H9 (cell line): ENCODE measurements at regions not wholly inside any gene's neighbourhood (a gene's known extent, or its start where the extent isn't known, plus 50 kb on each side); places are given as distances from the start of the nearest gene placed in this dataset.

ENCODE experiments used
- DNase-seq: peaks from one replicate; pipeline ENCODE4 v3.0.0-alpha.2; 2017
- H2AFZ ChIP-seq: one replicate; pipeline ENCODE4 v1.6.1; 2013; ENCODE audit warnings: mild to moderate bottlenecking, low read length, control low read depth, moderate library complexity
- H2AK5ac ChIP-seq: 2 replicates; pipeline ENCODE4 v1.6.1; 2013; ENCODE audit warnings: low read length, control low read depth, mixed read lengths; ENCODE audit not compliant: insufficient read length
- H2BK120ac ChIP-seq: one replicate; pipeline ENCODE4 v1.6.1; 2013; ENCODE audit warnings: low read depth, mild to moderate bottlenecking, low read length, control low read depth, inconsistent platforms; ENCODE audit not compliant: poor library complexity, severe bottlenecking
- H2BK12ac ChIP-seq: 2 replicates; pipeline ENCODE4 v1.6.1; 2013; ENCODE audit warnings: low read length, control low read depth, mixed read lengths, low read depth; ENCODE audit not compliant: insufficient read length
- H2BK15ac ChIP-seq: 2 replicates; pipeline ENCODE4 v1.6.1; 2013; ENCODE audit warnings: low read depth, low read length, control low read depth
- H2BK20ac ChIP-seq: one replicate; pipeline ENCODE4 v1.6.1; 2013; ENCODE audit warnings: low read depth, mild to moderate bottlenecking, low read length, control low read depth, inconsistent platforms; ENCODE audit not compliant: poor library complexity, severe bottlenecking
- H2BK5ac ChIP-seq: 2 replicates; pipeline ENCODE4 v1.6.1; 2013; ENCODE audit warnings: low read length, control low read depth, mixed read lengths; ENCODE audit not compliant: insufficient read length
- H3K14ac ChIP-seq: 2 replicates; pipeline ENCODE4 v1.6.1; 2013; ENCODE audit warnings: low read length, control low read depth; ENCODE audit not compliant: insufficient read depth
- H3K18ac ChIP-seq: 2 replicates; pipeline ENCODE4 v1.6.1; 2013; ENCODE audit warnings: low read depth, mild to moderate bottlenecking, mixed read lengths, low read length, control low read depth; ENCODE audit not compliant: insufficient read length
- H3K23ac ChIP-seq: 2 replicates; pipeline ENCODE4 v1.6.1; 2013; ENCODE audit warnings: low read length, control low read depth, mixed read lengths, low read depth; ENCODE audit not compliant: insufficient read length
- H3K23me2 ChIP-seq: 2 replicates; pipeline ENCODE4 v1.6.1; 2013; ENCODE audit warnings: low read depth, mild to moderate bottlenecking, mixed read lengths, low read length, control low read depth; ENCODE audit not compliant: insufficient read length, poor library complexity, severe bottlenecking
- H3K27ac ChIP-seq: 2 replicates; pipeline ENCODE4 v1.5.1; 2013; ENCODE audit warnings: low read length, control low read depth, mixed read lengths, low read depth; ENCODE audit not compliant: insufficient read length
- H3K27me3 ChIP-seq: 2 replicates; pipeline ENCODE4 v1.6.1; 2013; ENCODE audit warnings: low read length, control low read depth, inconsistent platforms; ENCODE audit not compliant: insufficient read depth
- H3K4ac ChIP-seq: 2 replicates; pipeline ENCODE4 v1.6.1; 2013; ENCODE audit warnings: low read depth, mild to moderate bottlenecking, control low read depth, inconsistent platforms, low read length, moderate library complexity
- H3K4me1 ChIP-seq: 2 replicates; pipeline ENCODE4 v1.6.1; 2013; ENCODE audit warnings: low read length, control low read depth, inconsistent platforms; ENCODE audit not compliant: insufficient read depth
- H3K4me2 ChIP-seq: 2 replicates; pipeline ENCODE4 v1.6.1; 2013; ENCODE audit warnings: low read length, control low read depth, mixed read lengths; ENCODE audit not compliant: insufficient read length, insufficient read depth
- H3K56ac ChIP-seq: 2 replicates; pipeline ENCODE4 v1.6.1; 2013; ENCODE audit warnings: low read depth, mild to moderate bottlenecking, mixed read lengths, low read length, control low read depth; ENCODE audit not compliant: insufficient read length
- H3K79me1 ChIP-seq: 2 replicates; pipeline ENCODE4 v1.6.1; 2013; ENCODE audit warnings: low read depth, mild to moderate bottlenecking, moderate library complexity, low read length, control low read depth, inconsistent platforms; ENCODE audit not compliant: insufficient read depth, poor library complexity, severe bottlenecking
- H3K79me2 ChIP-seq: 2 replicates; pipeline ENCODE4 v1.6.1; 2013; ENCODE audit warnings: low read length, control low read depth, inconsistent platforms; ENCODE audit not compliant: insufficient read depth
- H3K9ac ChIP-seq: 2 replicates; pipeline ENCODE4 v1.6.1; 2013; ENCODE audit warnings: low read length, control low read depth, mixed read lengths; ENCODE audit not compliant: insufficient read length; ENCODE audit errors: extremely low read depth
- H3K9me3 ChIP-seq: one replicate; pipeline ENCODE4 v1.6.1; 2013; ENCODE audit warnings: low read depth, low read length, inconsistent platforms; ENCODE audit not compliant: control insufficient read depth
- H3T11ph ChIP-seq: one replicate; pipeline ENCODE4 v1.6.1; 2013; ENCODE audit warnings: mild to moderate bottlenecking, low read length, control low read depth, inconsistent platforms
- H4K20me1 ChIP-seq: one replicate; pipeline ENCODE4 v1.6.1; 2013; ENCODE audit not compliant: control insufficient read depth, insufficient read length, insufficient read depth
- H4K5ac ChIP-seq: 2 replicates; pipeline ENCODE4 v1.6.1; 2013; ENCODE audit warnings: low read depth, mild to moderate bottlenecking, mixed read lengths, low read length, control low read depth; ENCODE audit not compliant: insufficient read length
- H4K8ac ChIP-seq: replicated peaks from 2 replicates; pipeline ENCODE4 v1.6.1; 2013; ENCODE audit warnings: low read length, control low read depth, mixed read lengths, low read depth; ENCODE audit not compliant: insufficient read length
- H4K91ac ChIP-seq: 2 replicates; pipeline ENCODE4 v1.6.1; 2013; ENCODE audit warnings: low read depth, mild to moderate bottlenecking, moderate library complexity, mixed read lengths, low read length, control low read depth; ENCODE audit not compliant: insufficient read length
- H3K27ac Mint-ChIP-seq, 3 experiments: 2 replicates in 2 of 3; 3 replicates in 1 of 3; pipeline ENCODE4 v1.8.0; 2020 to 2021; ENCODE audit warnings: mixed read lengths in 3 of 3, mild to moderate bottlenecking in 1 of 3, moderate library complexity in 1 of 3
- H3K27me3 Mint-ChIP-seq: 2 replicates; pipeline ENCODE4 v1.8.0; 2021; ENCODE audit warnings: low read depth, mild to moderate bottlenecking, moderate library complexity, mixed read lengths
- H3K36me3 Mint-ChIP-seq, 3 experiments: 2 replicates in 2 of 3; 3 replicates in 1 of 3; pipeline ENCODE4 v1.8.0; 2020 to 2021; ENCODE audit warnings: low read depth in 3 of 3, mixed read lengths in 3 of 3; ENCODE audit not compliant: insufficient read depth in 1 of 3
- H3K4me1 Mint-ChIP-seq, 2 experiments: 2 replicates each; pipeline ENCODE4 v1.8.0; 2020; ENCODE audit warnings: mixed read lengths in 2 of 2
- H3K4me3 Mint-ChIP-seq, 2 experiments: 2 replicates in 1 of 2; 3 replicates in 1 of 2; pipeline ENCODE4 v1.8.0; 2020 to 2021; ENCODE audit warnings: mild to moderate bottlenecking in 2 of 2, mixed read lengths in 2 of 2, moderate library complexity in 1 of 2
- H3K9me3 Mint-ChIP-seq, 2 experiments: 2 replicates in 1 of 2; 3 replicates in 1 of 2; pipeline ENCODE4 v1.8.0; 2020; ENCODE audit warnings: mild to moderate bottlenecking in 2 of 2, mixed read lengths in 2 of 2, moderate library complexity in 1 of 2
- TF ChIP-seq, protein P1 (sequence below): fragments of 200-600 bp; sonication (generic); conservative IDR thresholded peaks from 3 replicates; pipeline ENCODE4 v1.8.0; 2021; ENCODE audit warnings: antibody characterized with exemption, mild to moderate bottlenecking

- Histone ChIP-seq H4K91ac (no peak overlapping the region), H3K4me2 (no peak overlapping the region), H3K27ac (no peak overlapping the region), H2BK20ac (no peak overlapping the region), H3K23me2 (no peaks in the 10 kb centered on the region), H3K4me1 (no peaks in the 10 kb centered on the region), H3K79me2 (no peaks in the 10 kb centered on the region), H4K20me1 (no peaks in the 10 kb centered on the region), H3K27me3 (no peaks in the 10 kb centered on the region), H3K14ac (no peak overlapping the region), H3K56ac (no peak overlapping the region), H2BK5ac (no peak overlapping the region), H3K18ac (no peak overlapping the region), H2AK5ac (no peak overlapping the region), H2BK12ac (no peak overlapping the region), H3K79me1 (no peaks in the 10 kb centered on the region), H4K8ac (no peak overlapping the region), H3T11ph (no peak overlapping the region), H3K9me3 (no peaks in the 10 kb centered on the region), H2BK15ac (no peak overlapping the region), H2BK120ac (no peak overlapping the region), H3K23ac (no peak overlapping the region), H3K4ac (no peak overlapping the region), H2AFZ (no peak overlapping the region), H3K9ac (no peak overlapping the region), H4K5ac (no peak overlapping the region)
- H3K4me3 Mint-ChIP-seq, result no peak overlapping the region
- H3K9me3 Mint-ChIP-seq, result no peaks in the 10 kb centered on the region
- H3K27me3 Mint-ChIP-seq, result no peaks in the 10 kb centered on the region; the same call in 1 of the 2 replicates
- peaks cover 3 to 6% of the 10 kb centered on the region in 2 experiments; a peak in 3 of 4 replicates for H3K4me1 Mint-ChIP-seq
- peaks cover 0 to 4% (median 0%) of the 10 kb centered on the region in 3 experiments; a peak in 1 of 7 replicates for H3K36me3 Mint-ChIP-seq
- no peak for DNase-seq
- peak overlapping the region in 1 of 3 experiments; percentile 23; a peak in 1 of 7 replicates for H3K27ac Mint-ChIP-seq
- TF ChIP-seq, protein P1, sequence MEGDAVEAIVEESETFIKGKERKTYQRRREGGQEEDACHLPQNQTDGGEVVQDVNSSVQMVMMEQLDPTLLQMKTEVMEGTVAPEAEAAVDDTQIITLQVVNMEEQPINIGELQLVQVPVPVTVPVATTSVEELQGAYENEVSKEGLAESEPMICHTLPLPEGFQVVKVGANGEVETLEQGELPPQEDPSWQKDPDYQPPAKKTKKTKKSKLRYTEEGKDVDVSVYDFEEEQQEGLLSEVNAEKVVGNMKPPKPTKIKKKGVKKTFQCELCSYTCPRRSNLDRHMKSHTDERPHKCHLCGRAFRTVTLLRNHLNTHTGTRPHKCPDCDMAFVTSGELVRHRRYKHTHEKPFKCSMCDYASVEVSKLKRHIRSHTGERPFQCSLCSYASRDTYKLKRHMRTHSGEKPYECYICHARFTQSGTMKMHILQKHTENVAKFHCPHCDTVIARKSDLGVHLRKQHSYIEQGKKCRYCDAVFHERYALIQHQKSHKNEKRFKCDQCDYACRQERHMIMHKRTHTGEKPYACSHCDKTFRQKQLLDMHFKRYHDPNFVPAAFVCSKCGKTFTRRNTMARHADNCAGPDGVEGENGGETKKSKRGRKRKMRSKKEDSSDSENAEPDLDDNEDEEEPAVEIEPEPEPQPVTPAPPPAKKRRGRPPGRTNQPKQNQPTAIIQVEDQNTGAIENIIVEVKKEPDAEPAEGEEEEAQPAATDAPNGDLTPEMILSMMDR, result no peak
Measured at GRCh38 chr1:217253985-217254384, 376.9 kb downstream of the GPATCH2 start.
